ENCODE measurements at regions not wholly inside any gene's neighbourhood (a gene's known extent, or its start where the extent isn't known, plus 50 kb on each side); places are given as distances from the start of the nearest gene placed in this dataset.

GRCh38 chr18:30406728-30407127 is 635.8 kb downstream of the DSC3 start:
- TF ChIP-seq CTCF (conservative IDR thresholded peaks at IDR 0.05) (no peak), ZFX (IDR thresholded peaks at IDR 0.05) (no peak)
